Stimulated activated naive CD8-positive, alpha-beta T cell treated with anti-CD3 and anti-CD28 coated beads, Interleukin-15, Interleukin-2, amounts not matched to agents 100 ng/mL and 50 ng/mL, for 24 hours (primary cell): ENCODE measurements at regions not wholly inside any gene's neighbourhood (a gene's known extent, or its start where the extent isn't known, plus 50 kb on each side); places are given as distances from the start of the nearest gene placed in this dataset.
"Not testable (repeated sequence)": the region's sequence is repeated elsewhere in the genome, so short reads cannot be mapped to it uniquely, and the experiment has no call there.

Experiments
- H3K27ac Mint-ChIP-seq: one replicate; pipeline ENCODE4 v1.8.0; 2021; ENCODE audit warnings: mild to moderate bottlenecking, mixed read lengths
- H3K27me3 Mint-ChIP-seq: one replicate; pipeline ENCODE4 v1.8.0; 2021; ENCODE audit warnings: mixed read lengths
- H3K36me3 Mint-ChIP-seq: one replicate; pipeline ENCODE4 v1.8.0; 2021; ENCODE audit warnings: low read depth, mixed read lengths
- H3K4me1 Mint-ChIP-seq: one replicate; pipeline ENCODE4 v1.8.0; 2021; ENCODE audit warnings: low read depth, mixed read lengths
- H3K4me3 Mint-ChIP-seq: one replicate; pipeline ENCODE4 v1.8.0; 2021; ENCODE audit warnings: mild to moderate bottlenecking, mixed read lengths
- H3K9me3 Mint-ChIP-seq: one replicate; pipeline ENCODE4 v1.8.0; 2021; ENCODE audit warnings: mixed read lengths

DNA sequence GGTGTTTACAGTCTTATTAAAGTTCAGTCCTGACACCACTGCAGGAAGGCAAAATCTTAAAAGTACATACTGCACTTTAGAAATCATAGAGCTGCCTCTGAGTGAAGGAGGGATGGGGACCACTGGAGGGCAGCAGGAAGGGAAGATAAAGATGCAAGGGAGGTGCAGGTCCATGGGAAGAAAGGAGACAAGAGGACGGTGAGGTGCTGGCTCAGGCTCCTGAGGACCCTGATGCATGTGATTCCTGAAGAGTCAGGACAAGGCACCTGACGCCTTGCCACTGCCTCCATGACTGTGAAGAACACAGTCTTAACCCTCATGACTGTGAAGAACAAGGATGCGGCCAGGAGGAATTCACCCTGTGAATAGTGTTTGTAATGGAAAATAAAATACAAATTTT is 116.2 kb upstream of the NPAS2 start:
- Mint-ChIP-seq H3K4me3 (no peak overlapping the region), H3K4me1 (peaks cover 10% of the 10 kb centered on the region)

GRCh38 chr2:100704156-100704555 is 115.8 kb upstream of the NPAS2 start:
- Mint-ChIP-seq H3K4me1 (peaks cover 10% of the 10 kb centered on the region), H3K4me3 (no peak overlapping the region), H3K9me3 (peaks cover 5% of the 10 kb centered on the region), H3K27ac (no peak overlapping the region), H3K36me3 (no peaks in the 10 kb centered on the region), H3K27me3 (no peaks in the 10 kb centered on the region)

More for the DNA sequence above, 116.2 kb upstream of the NPAS2 start:
- Mint-ChIP-seq H3K9me3 (peaks cover 5% of the 10 kb centered on the region), H3K36me3 (no peaks in the 10 kb centered on the region), H3K27ac (no peak overlapping the region), H3K27me3 (no peaks in the 10 kb centered on the region)

GRCh38 chr2:100704711-100705110 is 115.2 kb upstream of the NPAS2 start:
- no peak overlapping the region for H3K4me3 Mint-ChIP-seq
- H3K36me3 Mint-ChIP-seq = no peaks in the 10 kb centered on the region
- H3K9me3 Mint-ChIP-seq = peaks cover 5% of the 10 kb centered on the region
- no peaks in the 10 kb centered on the region for H3K27me3 Mint-ChIP-seq
- no peak overlapping the region for H3K27ac Mint-ChIP-seq
- peaks cover 10% of the 10 kb centered on the region for H3K4me1 Mint-ChIP-seq

- Mint-ChIP-seq H3K27ac (no peak overlapping the region), H3K27me3 (no peaks in the 10 kb centered on the region), H3K9me3 (no peaks in the 10 kb centered on the region), H3K4me1 (peaks cover 10% of the 10 kb centered on the region), H3K4me3 (no peak overlapping the region), H3K36me3 (no peaks in the 10 kb centered on the region)
These were observed 112.7 kb upstream of the NPAS2 start for GRCh38 chr2:100707016-100707947.

DNA sequence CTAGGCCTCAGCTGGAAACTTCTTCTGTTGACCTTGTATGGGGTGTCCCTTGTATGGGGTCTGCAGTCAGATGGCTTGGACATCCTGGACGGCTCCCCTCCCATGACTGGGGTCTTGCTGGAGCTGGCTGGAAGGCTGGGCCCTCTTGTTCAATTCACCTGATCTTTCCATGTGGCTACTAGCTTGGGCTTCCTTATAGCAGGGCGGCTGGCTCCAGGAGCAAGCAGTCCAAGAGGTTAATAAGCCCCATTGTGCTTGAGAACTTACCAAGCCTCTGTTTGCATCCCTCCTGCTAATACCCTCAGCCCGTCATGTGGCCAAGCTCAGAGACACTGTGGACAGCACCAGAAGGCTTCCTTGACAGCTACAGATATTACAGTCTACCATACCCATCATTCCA is 111.6 kb upstream of the NPAS2 start:
- H3K27me3 Mint-ChIP-seq = no peaks in the 10 kb centered on the region
- H3K4me1 Mint-ChIP-seq = peaks cover 10% of the 10 kb centered on the region
- no peak overlapping the region for H3K27ac Mint-ChIP-seq
- no peak overlapping the region for H3K4me3 Mint-ChIP-seq
- H3K36me3 Mint-ChIP-seq = no peaks in the 10 kb centered on the region
- no peaks in the 10 kb centered on the region for H3K9me3 Mint-ChIP-seq

GRCh38 chr2:100713106-100713505 is 106.8 kb upstream of the NPAS2 start:
- Mint-ChIP-seq H3K27me3 (no peaks in the 10 kb centered on the region), H3K27ac (no peak overlapping the region), H3K9me3 (no peaks in the 10 kb centered on the region), H3K4me1 (no peaks in the 10 kb centered on the region), H3K4me3 (no peak overlapping the region), H3K36me3 (no peaks in the 10 kb centered on the region)

GRCh38 chr2:100714396-100715010 is 105.4 kb upstream of the NPAS2 start:
- not testable (repeated sequence) for H3K27me3 Mint-ChIP-seq, H3K36me3 Mint-ChIP-seq, H3K4me1 Mint-ChIP-seq, H3K4me3 Mint-ChIP-seq, H3K27ac Mint-ChIP-seq, H3K9me3 Mint-ChIP-seq

DNA sequence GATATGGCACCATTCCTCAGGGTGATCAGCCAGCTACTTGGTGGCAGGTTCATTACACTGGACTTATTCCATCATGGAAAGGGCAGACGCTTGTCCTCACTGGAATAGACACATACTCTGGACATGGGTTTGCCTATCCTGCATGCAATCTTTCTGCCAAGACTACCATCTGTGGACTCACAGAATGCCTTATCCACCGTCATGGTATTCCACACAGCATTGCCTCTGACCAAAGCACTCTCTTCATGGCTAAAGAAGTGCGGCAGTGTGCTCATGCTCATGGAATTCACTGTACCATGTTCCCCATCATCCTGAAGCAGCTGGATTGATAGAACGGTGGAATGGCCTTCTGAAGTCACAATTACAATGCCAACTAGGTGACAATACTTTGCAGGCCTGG is 104.1 kb upstream of the NPAS2 start:
- H3K27ac Mint-ChIP-seq, H3K27me3 Mint-ChIP-seq, H3K4me1 Mint-ChIP-seq, H3K9me3 Mint-ChIP-seq, H3K4me3 Mint-ChIP-seq, H3K36me3 Mint-ChIP-seq: not testable (repeated sequence)

- no peaks in the 10 kb centered on the region for H3K4me1 Mint-ChIP-seq
- no peaks in the 10 kb centered on the region for H3K27me3 Mint-ChIP-seq
- H3K36me3 Mint-ChIP-seq = no peaks in the 10 kb centered on the region
- no peak overlapping the region for H3K27ac Mint-ChIP-seq
- no peak overlapping the region for H3K4me3 Mint-ChIP-seq
- H3K9me3 Mint-ChIP-seq = no peaks in the 10 kb centered on the region
These were observed 103.4 kb upstream of the NPAS2 start for GRCh38 chr2:100716581-100716980.

DNA sequence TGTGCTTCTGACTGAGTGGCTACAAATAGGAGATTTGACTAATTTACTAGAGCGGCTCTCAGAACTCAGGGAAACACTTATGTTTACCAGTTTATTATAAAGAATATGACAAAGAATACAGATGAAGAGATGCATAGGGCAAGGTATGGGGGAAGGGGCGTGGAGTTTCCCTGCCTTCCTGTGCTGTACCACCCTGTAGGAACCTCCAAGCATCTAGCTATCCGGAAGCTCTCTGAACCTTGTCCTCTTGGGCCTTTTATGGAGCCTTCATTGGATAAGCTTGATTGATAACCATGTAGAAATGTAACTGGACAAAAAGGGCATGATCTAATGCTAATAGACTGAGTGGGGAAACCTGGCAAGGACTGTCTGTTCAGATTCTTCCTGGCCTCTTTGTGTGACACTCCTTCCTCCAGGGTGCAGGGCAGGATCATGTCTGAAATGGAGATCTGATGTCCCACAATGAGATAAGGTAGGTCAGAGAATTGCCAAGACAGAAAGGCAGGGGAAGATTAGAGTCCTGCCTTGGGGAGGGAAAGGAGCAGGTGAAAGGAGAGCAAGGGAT is 101.8 kb upstream of the NPAS2 start:
- H3K4me1 Mint-ChIP-seq = no peaks in the 10 kb centered on the region
- no peaks in the 10 kb centered on the region for H3K36me3 Mint-ChIP-seq
- no peak overlapping the region for H3K27ac Mint-ChIP-seq
- no peak overlapping the region for H3K4me3 Mint-ChIP-seq
- no peaks in the 10 kb centered on the region for H3K27me3 Mint-ChIP-seq
- H3K9me3 Mint-ChIP-seq = no peaks in the 10 kb centered on the region

DNA sequence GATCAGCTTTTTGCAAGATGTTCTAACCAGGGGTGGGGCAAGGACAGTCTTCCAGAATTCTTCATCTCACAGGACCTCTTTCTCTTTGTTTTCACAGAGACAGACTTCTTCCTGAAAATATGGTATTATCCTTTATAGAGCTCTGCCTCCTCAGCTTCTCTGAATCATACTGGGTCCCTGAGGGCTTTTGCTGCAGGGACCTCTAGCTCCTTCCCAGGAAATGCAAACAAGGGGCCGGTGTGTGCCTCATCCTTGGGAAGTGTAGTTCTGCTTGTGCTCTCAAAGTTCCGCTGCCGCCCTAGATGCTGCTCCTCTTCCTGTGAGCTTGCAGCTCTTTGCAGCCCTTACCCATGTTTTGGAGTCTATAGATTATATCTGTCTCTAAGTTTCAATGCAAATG is 99.5 kb upstream of the NPAS2 start:
- Mint-ChIP-seq H3K27ac (no peak overlapping the region), H3K4me1 (no peaks in the 10 kb centered on the region), H3K36me3 (no peaks in the 10 kb centered on the region), H3K27me3 (no peaks in the 10 kb centered on the region), H3K9me3 (no peaks in the 10 kb centered on the region), H3K4me3 (no peak overlapping the region)

GRCh38 chr2:100721693-100722092 is 98.2 kb upstream of the NPAS2 start:
- Mint-ChIP-seq H3K27ac (no peak overlapping the region), H3K4me1 (no peaks in the 10 kb centered on the region), H3K36me3 (no peaks in the 10 kb centered on the region), H3K9me3 (no peaks in the 10 kb centered on the region), H3K4me3 (no peak overlapping the region), H3K27me3 (no peaks in the 10 kb centered on the region)

DNA sequence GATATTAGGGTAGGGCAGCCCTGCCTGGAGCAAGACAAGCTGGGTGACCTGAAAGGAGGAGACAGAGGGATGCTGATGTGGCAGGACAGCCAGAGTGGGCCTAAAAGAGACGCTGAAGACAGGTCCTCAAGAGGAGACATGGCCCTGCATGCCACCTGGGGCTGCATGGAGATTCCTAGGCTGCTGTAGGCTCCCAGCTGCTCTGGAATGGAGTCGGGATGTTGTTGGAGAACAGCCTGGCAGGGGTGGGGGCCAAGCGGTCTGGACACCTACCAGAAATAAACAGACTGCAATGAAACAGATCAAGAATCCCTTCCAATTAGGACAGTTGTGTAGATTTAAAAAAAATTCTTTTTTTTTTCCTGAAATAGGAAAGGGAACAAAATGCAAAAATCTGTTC is 97.8 kb upstream of the NPAS2 start:
- Mint-ChIP-seq H3K4me1 (no peaks in the 10 kb centered on the region), H3K4me3 (no peak overlapping the region), H3K27ac (no peak overlapping the region), H3K27me3 (no peaks in the 10 kb centered on the region), H3K9me3 (no peaks in the 10 kb centered on the region), H3K36me3 (no peaks in the 10 kb centered on the region)

DNA sequence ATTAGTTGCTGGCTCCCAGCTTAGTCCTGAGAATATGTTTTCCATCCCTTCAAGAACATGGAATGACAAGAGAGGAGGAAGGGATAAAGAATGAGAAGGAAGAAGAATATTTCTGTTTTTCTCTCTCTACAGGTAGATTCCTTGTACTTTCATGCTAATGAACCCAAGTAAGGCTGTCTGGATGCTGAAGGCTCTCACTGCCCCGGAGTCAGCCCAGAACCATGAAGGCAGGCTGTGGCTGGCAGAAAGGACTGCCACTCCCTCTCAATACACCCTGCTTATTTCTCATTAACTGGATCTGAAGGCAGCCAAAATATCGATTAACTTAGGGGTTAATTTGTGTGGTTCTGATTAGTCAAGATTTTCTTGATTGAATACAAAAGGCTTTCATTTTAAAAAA is 93.1 kb upstream of the NPAS2 start:
- Mint-ChIP-seq H3K36me3 (no peaks in the 10 kb centered on the region), H3K4me1 (no peaks in the 10 kb centered on the region), H3K9me3 (no peaks in the 10 kb centered on the region), H3K27ac (no peak overlapping the region), H3K27me3 (no peaks in the 10 kb centered on the region), H3K4me3 (no peak overlapping the region)

GRCh38 chr2:100730290-100730868 is 89.6 kb upstream of the NPAS2 start:
- Mint-ChIP-seq H3K27me3 (peaks cover 5% of the 10 kb centered on the region), H3K4me1 (no peaks in the 10 kb centered on the region), H3K9me3 (no peaks in the 10 kb centered on the region)

More at GRCh38 chr2:100730290-100730868, 89.6 kb upstream of the NPAS2 start:
- no peaks in the 10 kb centered on the region for H3K36me3 Mint-ChIP-seq
- H3K27ac Mint-ChIP-seq = no peak overlapping the region
- no peak overlapping the region for H3K4me3 Mint-ChIP-seq
